ENCODE measurements at regions not wholly inside any gene's neighbourhood (a gene's known extent, or its start where the extent isn't known, plus 50 kb on each side); places are given as distances from the start of the nearest gene placed in this dataset.

DNA sequence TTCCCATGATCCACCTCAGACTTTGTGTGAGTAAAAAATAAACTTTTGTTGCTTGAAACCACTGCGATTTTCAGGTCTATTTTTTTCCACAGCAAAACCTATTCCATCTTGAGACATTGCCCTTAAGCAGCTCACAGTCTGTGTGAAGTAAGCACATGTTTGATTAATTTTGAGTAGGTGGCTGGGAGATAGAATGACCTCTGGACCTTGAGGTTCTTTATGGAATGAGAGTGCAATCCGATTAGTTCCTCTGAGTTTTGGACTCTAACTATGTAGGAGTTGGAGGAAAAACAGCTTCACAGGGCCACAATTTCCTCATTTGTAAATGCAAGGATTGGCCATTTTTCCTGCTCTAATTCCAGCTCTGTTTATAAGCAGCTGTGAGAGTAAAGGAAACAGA lies 234.1 kb upstream of the IGFBP7 start:
- TF ChIP-seq GATAD1 (CRISPR knock-in tag; IDR thresholded peaks at IDR 0.05) (no peak), SP1 (IDR thresholded peaks at IDR 0.05) (no peak), SP1 (CRISPR knock-in tag; IDR thresholded peaks at IDR 0.05) (no peak), ZNF777 (CRISPR knock-in tag; IDR thresholded peaks at IDR 0.05) (no peak), KLF6 (CRISPR knock-in tag; IDR thresholded peaks at IDR 0.05) (no peak), ELF1 (CRISPR knock-in tag; IDR thresholded peaks at IDR 0.05) (no peak), POLR2A (IDR thresholded peaks at IDR 0.05; ENCODE audit: insufficient read depth in 1 of 2, low read depth in 2 of 2, low read length in 2 of 2) (no peak), ZNF776 (CRISPR knock-in tag; IDR thresholded peaks at IDR 0.05) (no peak), ZSCAN25 (CRISPR knock-in tag; IDR thresholded peaks at IDR 0.05) (no peak), CBX5 (CRISPR knock-in tag; IDR thresholded peaks at IDR 0.05; ENCODE audit: borderline replicate concordance) (no peak)
- TF ChIP-seq, protein P1, sequence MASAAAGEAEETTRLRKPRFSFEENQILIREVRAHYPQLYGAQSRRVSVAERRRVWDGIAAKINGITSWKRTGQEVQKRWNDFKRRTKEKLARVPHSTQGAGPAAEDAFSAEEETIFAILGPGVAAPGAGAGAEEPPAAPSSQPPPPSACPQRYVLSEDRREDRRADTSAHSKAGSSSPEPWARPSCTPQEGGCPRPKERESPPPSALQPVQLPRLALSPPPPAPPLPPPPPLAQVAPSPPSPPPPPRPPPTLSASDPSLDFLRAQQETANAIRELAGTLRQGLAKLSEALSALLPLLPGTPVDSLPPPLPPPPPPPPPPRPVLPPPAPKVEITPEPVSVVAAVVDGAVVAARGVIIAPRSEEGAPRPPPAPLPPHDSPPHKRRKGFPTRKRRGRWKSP (CRISPR knock-in tag; IDR thresholded peaks at IDR 0.05): no peak
- TF ChIP-seq, protein P2, sequence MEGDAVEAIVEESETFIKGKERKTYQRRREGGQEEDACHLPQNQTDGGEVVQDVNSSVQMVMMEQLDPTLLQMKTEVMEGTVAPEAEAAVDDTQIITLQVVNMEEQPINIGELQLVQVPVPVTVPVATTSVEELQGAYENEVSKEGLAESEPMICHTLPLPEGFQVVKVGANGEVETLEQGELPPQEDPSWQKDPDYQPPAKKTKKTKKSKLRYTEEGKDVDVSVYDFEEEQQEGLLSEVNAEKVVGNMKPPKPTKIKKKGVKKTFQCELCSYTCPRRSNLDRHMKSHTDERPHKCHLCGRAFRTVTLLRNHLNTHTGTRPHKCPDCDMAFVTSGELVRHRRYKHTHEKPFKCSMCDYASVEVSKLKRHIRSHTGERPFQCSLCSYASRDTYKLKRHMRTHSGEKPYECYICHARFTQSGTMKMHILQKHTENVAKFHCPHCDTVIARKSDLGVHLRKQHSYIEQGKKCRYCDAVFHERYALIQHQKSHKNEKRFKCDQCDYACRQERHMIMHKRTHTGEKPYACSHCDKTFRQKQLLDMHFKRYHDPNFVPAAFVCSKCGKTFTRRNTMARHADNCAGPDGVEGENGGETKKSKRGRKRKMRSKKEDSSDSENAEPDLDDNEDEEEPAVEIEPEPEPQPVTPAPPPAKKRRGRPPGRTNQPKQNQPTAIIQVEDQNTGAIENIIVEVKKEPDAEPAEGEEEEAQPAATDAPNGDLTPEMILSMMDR (CRISPR knock-in tag; IDR thresholded peaks at IDR 0.05): no peak

All from HepG2 (cell line).